GM10266 (cell line): ENCODE measurements at regions not wholly inside any gene's neighbourhood (a gene's known extent, or its start where the extent isn't known, plus 50 kb on each side); places are given as distances from the start of the nearest gene placed in this dataset.

Experiments
- DNase-seq: peaks from one replicate; pipeline ENCODE4 v3.0.0; 2012; ENCODE audit errors: extremely low spot score
- CTCF ChIP-seq: IDR thresholded peaks from 2 replicates; pipeline ENCODE4 v1.5.1; 2012; ENCODE audit warnings: mild to moderate bottlenecking, low read depth; ENCODE audit not compliant: control insufficient read depth, insufficient read depth; ENCODE audit errors: missing control alignments

- no peak for TF ChIP-seq CTCF
- DNase-seq = no peak
Observed at GRCh38 chr6:134850721-134851305, 99.1 kb downstream of the ALDH8A1 start.

GRCh38 chr6:134849920-134850447, 99.9 kb downstream of the ALDH8A1 start:
- TF ChIP-seq CTCF = no peak
- DNase-seq = no peak

GRCh38 chr6:134848076-134848475, 101.8 kb downstream of the ALDH8A1 start:
- no peak for TF ChIP-seq CTCF
- DNase-seq = no peak

- DNase-seq = no peak
- no peak for TF ChIP-seq CTCF
Observed at GRCh38 chr6:134846865-134847264, 103.0 kb downstream of the ALDH8A1 start.

GRCh38 chr6:134846031-134846430, 103.9 kb downstream of the ALDH8A1 start:
- DNase-seq = no peak
- no peak for TF ChIP-seq CTCF

- DNase-seq = no peak
- no peak for TF ChIP-seq CTCF
Observed at GRCh38 chr6:134844120-134844519, 105.8 kb downstream of the ALDH8A1 start.

- no peak for TF ChIP-seq CTCF
- no peak for DNase-seq
Observed at GRCh38 chr6:134840086-134840867, 109.6 kb downstream of the ALDH8A1 start.
